IMR-90 (cell line): ENCODE measurements at regions not wholly inside any gene's neighbourhood (a gene's known extent, or its start where the extent isn't known, plus 50 kb on each side); places are given as distances from the start of the nearest gene placed in this dataset.
A peak's percentile ranks its signal among the peaks of the same experiment; 100 is the strongest.

Experiments used
- ATAC-seq: fragments of 200-7000 bp; cut with Tn5 transposase; 2 replicates; pipeline ENCODE4 v1.9.1; 2020; ENCODE audit warnings: low read depth, mild to moderate bottlenecking, moderate library complexity
- BruUV-seq: library from RNA; stranded (reverse); fragments of 400-500 nt; replicated peaks from 2 replicates; lab custom pipeline; 2021; lab: Mats Ljungman, UMichigan
- CTCF ChIA-PET: fragments of 300-600 bp; formaldehyde crosslinking; extraction: SDS; loops from one replicate; lab custom pipeline; 2021; ENCODE audit warnings: antibody characterized with exemption; lab: Yijun Ruan, JAX
- POLR2A ChIA-PET: fragments of 300-600 bp; sonication (Branson Sonifier 250); formaldehyde crosslinking; loops from one replicate; lab custom pipeline; 2022; ENCODE audit warnings: antibody characterized with exemption; ENCODE audit not compliant: unreplicated experiment; lab: Charles Lee
- DNase-seq: peaks from one replicate; pipeline ENCODE4 v3.0.0; 2013
- H2AFZ ChIP-seq: replicated peaks from 2 replicates; pipeline ENCODE3; 2013; ENCODE audit warnings: low read length, mild to moderate bottlenecking; ENCODE audit not compliant: poor library complexity
- H2AK5ac ChIP-seq: 2 replicates; pipeline ENCODE4 v1.6.1; 2013; ENCODE audit warnings: low read depth, low read length, inconsistent platforms
- H2AK9ac ChIP-seq: replicated peaks from 2 replicates; pipeline ENCODE3; 2013; ENCODE audit warnings: mild to moderate bottlenecking, low read depth, low read length, moderate library complexity; ENCODE audit not compliant: poor library complexity
- H2BK120ac ChIP-seq: 2 replicates; pipeline ENCODE4 v1.6.1; 2013; ENCODE audit warnings: low read depth, low read length, inconsistent platforms
- H2BK15ac ChIP-seq: 3 replicates; pipeline ENCODE4 v1.6.1; 2013; ENCODE audit warnings: low read depth, low read length, inconsistent platforms
- H2BK20ac ChIP-seq: 2 replicates; pipeline ENCODE4 v1.6.1; 2013; ENCODE audit warnings: low read depth, mild to moderate bottlenecking, inconsistent platforms, low read length, moderate library complexity
- H2BK5ac ChIP-seq: 2 replicates; pipeline ENCODE4 v1.6.1; 2013; ENCODE audit warnings: mild to moderate bottlenecking, low read depth, low read length, inconsistent platforms; ENCODE audit not compliant: poor library complexity, severe bottlenecking
- H3K14ac ChIP-seq: replicated peaks from 2 replicates; pipeline ENCODE4 v1.6.1; 2013; ENCODE audit warnings: low read depth, low read length, inconsistent platforms
- H3K18ac ChIP-seq: 2 replicates; pipeline ENCODE4 v1.6.1; 2013; ENCODE audit warnings: low read depth, low read length, control low read depth
- H3K23ac ChIP-seq: 2 replicates; pipeline ENCODE4 v1.6.1; 2013; ENCODE audit warnings: low read depth, low read length, inconsistent platforms
- H3K27ac ChIP-seq: 2 replicates; pipeline ENCODE4 v1.5.1; 2013; ENCODE audit warnings: mild to moderate bottlenecking, control low read depth, low read length; ENCODE audit not compliant: insufficient read depth
- H3K27me3 ChIP-seq: 2 replicates; pipeline ENCODE4 v1.6.1; 2013; ENCODE audit warnings: low read length; ENCODE audit not compliant: control insufficient read depth, insufficient read depth
- H3K36me3 ChIP-seq: 2 replicates; pipeline ENCODE4 v1.6.1; 2013; ENCODE audit warnings: low read length, mixed read lengths; ENCODE audit not compliant: control insufficient read depth, insufficient read depth
- H3K4ac ChIP-seq: 2 replicates; pipeline ENCODE4 v1.6.1; 2013; ENCODE audit warnings: low read depth, low read length, inconsistent platforms
- H3K4me1 ChIP-seq: 2 replicates; pipeline ENCODE4 v1.6.1; 2013; ENCODE audit warnings: low read length, mixed read lengths; ENCODE audit not compliant: control insufficient read depth, insufficient read depth
- H3K4me2 ChIP-seq: 2 replicates; pipeline ENCODE4 v1.6.1; 2013; ENCODE audit warnings: low read depth, mild to moderate bottlenecking, control low read depth, low read length, moderate library complexity
- H3K4me3 ChIP-seq: 2 replicates; pipeline ENCODE4 v1.5.1; 2013; ENCODE audit warnings: low read depth, mild to moderate bottlenecking, control low read depth, low read length, moderate library complexity; ENCODE audit not compliant: insufficient read depth
- H3K56ac ChIP-seq: 2 replicates; pipeline ENCODE4 v1.6.1; 2013; ENCODE audit warnings: low read length, inconsistent platforms; ENCODE audit not compliant: insufficient read depth; ENCODE audit errors: extremely low read depth
- H3K79me1 ChIP-seq, 2 experiments: 2 replicates each; pipeline ENCODE4 v1.6.1; 2013; ENCODE audit warnings: low read length in 2 of 2, inconsistent platforms in 1 of 2, low read depth in 1 of 2
- H3K9ac ChIP-seq: 2 replicates; pipeline ENCODE4 v1.6.1; 2013; ENCODE audit warnings: low read depth, low read length, control low read depth
- H3K9me1 ChIP-seq: 2 replicates; pipeline ENCODE4 v1.6.1; 2013; ENCODE audit warnings: low read length, inconsistent platforms; ENCODE audit not compliant: insufficient read depth
- H3K9me3 ChIP-seq: 2 replicates; pipeline ENCODE4 v1.6.1; 2013; ENCODE audit warnings: low read length; ENCODE audit not compliant: control insufficient read depth, insufficient read depth
- H4K20me1 ChIP-seq: 2 replicates; pipeline ENCODE4 v1.6.1; 2013; ENCODE audit warnings: low read length, inconsistent platforms; ENCODE audit not compliant: insufficient read depth
- H4K5ac ChIP-seq: 2 replicates; pipeline ENCODE4 v1.6.1; 2013; ENCODE audit warnings: mild to moderate bottlenecking, low read depth, low read length, control low read depth
- H4K8ac ChIP-seq, 2 experiments: 2 replicates each; pipeline ENCODE4 v1.6.1; 2013; ENCODE audit warnings: low read depth in 2 of 2, low read length in 2 of 2, control low read depth in 1 of 2, inconsistent platforms in 1 of 2
- H4K91ac ChIP-seq: 2 replicates; pipeline ENCODE4 v1.6.1; 2013; ENCODE audit warnings: low read depth, low read length, inconsistent platforms; ENCODE audit not compliant: insufficient read depth
- CEBPB ChIP-seq: IDR thresholded peaks from 2 replicates; pipeline ENCODE4 v1.6.1; 2012; ENCODE audit warnings: low read depth, low read length, improper control_type of control experiment
- CHD1 ChIP-seq: IDR thresholded peaks from 2 replicates; pipeline ENCODE4 v1.6.1; 2012; ENCODE audit warnings: low read depth, low read length, improper control_type of control experiment
- MAZ ChIP-seq: IDR thresholded peaks from 2 replicates; pipeline ENCODE4 v1.6.1; 2012; ENCODE audit warnings: low read depth, mild to moderate bottlenecking, low read length, improper control_type of control experiment, moderate library complexity, borderline replicate concordance
- SMC3 ChIP-seq: fragments of 150-350 bp; IDR thresholded peaks from 2 replicates; pipeline ENCODE4 v1.6.1; 2016; ENCODE audit warnings: low read depth, mild to moderate bottlenecking, antibody characterized with exemption, low read length, moderate library complexity
- USF2 ChIP-seq: fragments of 150-350 bp; IDR thresholded peaks from 2 replicates; pipeline ENCODE4 v1.6.1; 2017; ENCODE audit warnings: mild to moderate bottlenecking, antibody characterized with exemption, low read length, low read depth
- WGBS, 2 experiments: methylation state at CpG; one replicate each; pipeline versions ENCODE4 v1.1.5 to v1.1.7; 2013; ENCODE audit warnings: missing lambda C conversion rate in 2 of 2; ENCODE audit not compliant: insufficient read length in 1 of 2; ENCODE audit errors: extremely low coverage in 2 of 2; 5-methylcytosine and 5-hydroxymethylcytosine counted together
- dilution Hi-C: fragments of 300-500 bp; cut with HindIII; formaldehyde crosslinking; loops from one replicate; pipeline ENCODE4 v1.14.3; 2018; ENCODE audit warnings: low sequenced_read_pairs; ENCODE audit not compliant: unreplicated experiment
- in situ Hi-C: fragments of 300-500 bp; cut with MboI; formaldehyde crosslinking; loops from 3 replicates; pipeline ENCODE4 v1.14.3; 2019; ENCODE audit warnings: low sequenced_read_pairs, inconsistent platforms, mixed read lengths
- intact Hi-C: fragments of 100-400 bp; cut with micrococcal nuclease; formaldehyde crosslinking; loops from 2 replicates; pipeline ENCODE4 v1.10.0; 2022

- Histone ChIP-seq H3K4me2 (no peak overlapping the region), H3K27ac (no peak overlapping the region)
Measured at GRCh38 chr18:49666045-49666775, 104.4 kb downstream of the LIPG start.

More at GRCh38 chr18:49666045-49666775, 104.4 kb downstream of the LIPG start:
- no peak overlapping the region for H2AFZ ChIP-seq
- dilution Hi-C loops (no loop called here), intact Hi-C loops (no loop called here), in situ Hi-C loops (no loop called here)
- H4K20me1 ChIP-seq, result no peaks in the 10 kb centered on the region
- H3K79me1 ChIP-seq, result no peaks in the 10 kb centered on the region
- no peak overlapping the region for H2AK9ac ChIP-seq
- no peaks in the 10 kb centered on the region for H3K36me3 ChIP-seq
- H4K91ac ChIP-seq, result no peak overlapping the region
- no peak overlapping the region for H4K8ac ChIP-seq
- H2BK120ac ChIP-seq, result no peak overlapping the region
- no peaks in the 10 kb centered on the region for H3K9me1 ChIP-seq
- WGBS, 2 experiments, result no CpG with 5 or more reads among the region's 4 CpGs
- no peak overlapping the region for H3K23ac ChIP-seq
- H3K4me1 ChIP-seq, result no peaks in the 10 kb centered on the region
- H3K18ac ChIP-seq, result no peak overlapping the region
- H2BK20ac ChIP-seq, result no peak overlapping the region
- H3K4me3 ChIP-seq, result no peak overlapping the region
- H3K14ac ChIP-seq, result no peak overlapping the region
- DNase-seq, result peak; percentile 48
- TF ChIP-seq CHD1 (no peak), CEBPB (no peak), SMC3 (no peak), MAZ (no peak), USF2 (0 out of 2 replicates have a peak, but pooled peaks have one; percentile 17)
- ChIA-PET CTCF (no interaction called here), POLR2A (no interaction called here)
- peaks cover 40% of the 10 kb centered on the region for H3K27me3 ChIP-seq
- no peaks in the 10 kb centered on the region for H3K9me3 ChIP-seq
- H3K56ac ChIP-seq, result no peak overlapping the region
- no peak overlapping the region for H2AK5ac ChIP-seq
- no peak overlapping the region for H3K9ac ChIP-seq
- H2BK5ac ChIP-seq, result no peak overlapping the region
- peak; percentile 44; the same call in 1 of the 2 replicates for ATAC-seq
- H2BK15ac ChIP-seq, result no peak overlapping the region
- no TSS peak for BruUV-seq
- no peak overlapping the region for H4K5ac ChIP-seq
- no peak overlapping the region for H3K4ac ChIP-seq
